ENCODE measurements at regions not wholly inside any gene's neighbourhood (a gene's known extent, or its start where the extent isn't known, plus 50 kb on each side); places are given as distances from the start of the nearest gene placed in this dataset.
"Not testable (repeated sequence)": the region's sequence is repeated elsewhere in the genome, so short reads cannot be mapped to it uniquely, and the experiment has no call there.

DNA sequence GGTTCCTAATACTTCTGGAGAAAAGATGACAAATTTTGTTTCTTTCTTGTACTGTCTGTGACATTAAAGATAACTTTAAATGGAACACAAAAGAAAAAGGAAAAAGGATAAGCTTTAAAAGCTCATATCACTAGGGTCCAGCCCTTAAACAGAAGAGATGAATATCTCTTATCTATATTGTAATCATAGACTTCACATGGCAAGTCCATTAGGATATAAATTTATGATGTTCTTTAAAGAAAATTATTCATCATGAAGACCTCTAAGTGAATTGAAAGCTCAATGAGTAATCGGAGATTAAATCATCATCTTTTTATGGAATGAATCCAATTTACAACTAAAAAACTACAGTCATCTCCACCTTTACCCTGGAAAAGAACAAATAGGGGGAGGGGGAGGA lies 111.6 kb upstream of the SATB2 start:
- DNase-seq (ENCODE audit: low read depth) = no peak

GRCh38 chr2:199558156-199558555 lies 100.4 kb upstream of the SATB2 start:
- DNase-seq (ENCODE audit: low read depth) = no peak

DNA sequence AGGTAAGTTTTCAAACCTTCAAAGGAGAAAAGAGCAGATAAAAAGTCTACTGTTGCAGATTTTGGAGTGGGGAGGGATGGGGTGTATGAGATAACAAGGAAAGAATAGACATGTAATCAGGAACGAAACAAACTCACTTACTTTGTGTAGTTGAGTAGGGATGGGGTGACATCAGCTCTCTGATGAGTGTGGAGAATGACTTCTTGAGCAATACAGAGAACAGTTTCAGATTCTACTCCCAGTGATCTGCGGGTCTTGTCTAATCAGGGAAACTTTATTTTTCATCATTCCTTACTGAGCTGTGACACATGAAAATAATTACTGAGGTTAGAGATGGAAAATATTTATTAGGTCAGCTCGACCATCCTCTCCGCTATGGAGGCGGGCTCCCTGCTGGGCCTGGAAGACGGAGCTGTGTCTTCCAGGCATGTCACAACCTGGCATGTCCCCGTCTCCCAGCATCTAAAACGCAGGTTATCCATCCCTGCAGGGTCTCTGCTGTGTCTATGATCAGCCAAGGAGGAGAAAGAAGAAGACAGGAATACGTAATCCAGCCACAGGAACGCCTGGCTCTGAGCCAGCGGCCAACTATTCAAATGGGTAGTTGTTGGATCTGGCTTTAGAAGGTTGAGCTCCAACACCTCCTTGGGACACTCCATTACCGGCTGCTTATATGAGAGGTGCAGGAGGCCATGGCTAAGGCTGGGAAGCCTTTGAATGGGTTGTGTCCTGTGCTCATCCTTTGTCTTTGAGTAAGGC lies 99.0 kb upstream of the SATB2 start:
- DNase-seq (ENCODE audit: low read depth) = no peak

- DNase-seq (ENCODE audit: low read depth) = no peak
Measured at GRCh38 chr2:199554026-199554425, 96.3 kb upstream of the SATB2 start.

GRCh38 chr2:199552141-199552540 lies 94.4 kb upstream of the SATB2 start:
- no peak for DNase-seq (ENCODE audit: low read depth)

- no peak for DNase-seq (ENCODE audit: low read depth)
Measured at GRCh38 chr2:199543606-199544172, 86.0 kb upstream of the SATB2 start.

DNA sequence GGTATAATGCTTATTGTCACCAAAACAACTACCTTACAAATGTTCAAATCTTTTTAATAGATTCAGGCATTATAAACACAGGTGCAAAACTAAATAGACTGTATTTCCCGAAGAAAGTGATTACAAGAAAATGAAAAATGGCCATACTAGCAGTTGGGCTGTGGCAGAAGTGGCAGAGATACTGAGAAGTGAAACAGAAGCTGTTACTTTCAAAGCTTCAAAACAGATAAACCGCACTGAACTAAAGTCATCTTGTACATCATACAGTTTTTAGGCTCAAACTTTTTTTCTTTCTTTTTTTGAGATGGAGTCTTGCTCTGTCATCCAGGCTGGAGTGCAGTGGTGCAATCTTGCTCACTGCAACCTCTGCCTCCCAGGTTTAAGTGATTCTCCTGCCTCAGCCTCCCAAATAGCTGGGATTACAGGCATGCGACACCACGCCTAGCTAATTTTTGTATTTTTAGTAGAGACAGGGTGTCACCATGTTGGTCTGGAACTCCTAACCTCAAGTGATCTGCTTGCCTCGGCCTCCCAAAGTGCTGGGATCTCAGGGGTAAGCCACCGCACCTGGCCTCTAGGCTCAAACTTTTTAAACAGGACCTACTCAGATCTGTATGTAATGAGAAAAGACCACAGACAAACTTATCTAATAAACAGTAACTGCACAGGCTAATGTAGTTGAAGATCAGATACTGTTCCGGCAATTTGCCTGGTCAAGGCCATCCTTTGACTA lies 77.9 kb upstream of the SATB2 start:
- no peak for DNase-seq (ENCODE audit: low read depth)

- not testable (repeated sequence) for DNase-seq (ENCODE audit: low read depth)
Measured at GRCh38 chr2:199533873-199534272, 76.1 kb upstream of the SATB2 start.

GRCh38 chr2:199527071-199527470 lies 69.3 kb upstream of the SATB2 start:
- DNase-seq (ENCODE audit: low read depth) = no peak

GRCh38 chr2:199524689-199525574 lies 67.2 kb upstream of the SATB2 start:
- no peak for DNase-seq (ENCODE audit: low read depth)

GRCh38 chr2:199509403-199509802 lies 51.7 kb upstream of the SATB2 start:
- no peak for DNase-seq (ENCODE audit: low read depth)

All from renal cortical epithelial cell (primary cell).